H4 (cell line): ENCODE measurements at regions not wholly inside any gene's neighbourhood (a gene's known extent, or its start where the extent isn't known, plus 50 kb on each side); places are given as distances from the start of the nearest gene placed in this dataset.
"Not testable (repeated sequence)": the region's sequence is repeated elsewhere in the genome, so short reads cannot be mapped to it uniquely, and the experiment has no call there.

Source experiments
- DNase-seq: peaks from one replicate; pipeline ENCODE4 v3.0.0-alpha.2; 2015; ENCODE audit warnings: low spot score

DNA sequence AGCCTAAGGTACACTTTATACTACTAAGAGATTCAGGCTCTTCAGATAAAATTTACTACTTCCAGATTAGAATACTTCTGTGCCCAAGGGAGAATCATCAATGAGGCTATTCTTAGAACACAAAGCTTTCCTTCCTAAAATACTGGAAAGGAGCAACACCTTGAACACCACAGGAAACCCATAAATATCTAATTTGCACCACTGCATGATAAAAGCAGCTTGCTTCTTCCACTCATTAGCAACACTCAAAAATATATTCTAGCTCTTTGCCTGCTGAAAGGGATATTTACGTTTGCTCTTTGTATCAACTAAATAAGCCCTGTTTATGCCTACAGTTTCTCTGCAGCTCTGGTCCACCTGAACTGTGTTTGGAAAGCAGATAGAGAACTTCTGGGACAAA, 284.3 kb downstream of the RWDD3 start:
- DNase-seq = no peak

DNA sequence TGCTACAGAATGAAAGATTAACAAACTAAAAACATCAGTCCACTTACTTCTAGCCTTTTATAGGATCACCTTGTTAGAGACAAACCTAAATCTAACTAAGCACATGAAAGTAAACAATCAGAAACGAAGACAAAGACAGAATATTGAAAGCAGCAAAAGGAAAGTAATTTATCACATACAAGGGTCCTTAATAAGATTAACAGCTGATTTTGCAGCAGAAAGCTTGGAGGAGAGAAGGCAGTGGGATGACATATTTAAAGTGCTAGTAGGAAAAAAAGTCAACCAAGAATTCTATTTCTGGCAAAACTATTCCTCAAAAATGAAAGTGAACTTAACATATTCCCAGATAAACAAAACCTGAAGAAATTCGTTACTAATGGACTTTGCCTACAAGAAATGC, 286.4 kb downstream of the RWDD3 start:
- no peak for DNase-seq

DNA sequence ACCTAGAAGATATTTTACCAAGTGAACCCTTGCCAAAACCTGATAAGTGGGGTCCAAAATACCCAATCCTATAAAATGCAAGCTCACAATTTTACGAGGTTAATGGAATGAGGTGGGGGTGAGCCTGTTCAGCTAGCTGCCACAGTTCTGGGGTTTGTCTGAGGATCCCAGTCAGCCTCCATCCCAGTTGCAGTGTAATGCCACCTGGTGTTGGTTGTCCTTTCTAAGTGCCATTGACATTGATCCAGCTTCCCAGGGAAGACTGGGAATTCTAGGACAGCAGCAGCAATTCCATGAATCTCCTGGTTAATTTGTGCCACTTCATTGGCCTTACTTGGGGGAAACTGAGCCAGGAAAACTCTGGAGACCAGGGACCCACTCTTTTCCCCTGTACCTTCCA, 298.3 kb downstream of the RWDD3 start:
- DNase-seq = no peak

DNA sequence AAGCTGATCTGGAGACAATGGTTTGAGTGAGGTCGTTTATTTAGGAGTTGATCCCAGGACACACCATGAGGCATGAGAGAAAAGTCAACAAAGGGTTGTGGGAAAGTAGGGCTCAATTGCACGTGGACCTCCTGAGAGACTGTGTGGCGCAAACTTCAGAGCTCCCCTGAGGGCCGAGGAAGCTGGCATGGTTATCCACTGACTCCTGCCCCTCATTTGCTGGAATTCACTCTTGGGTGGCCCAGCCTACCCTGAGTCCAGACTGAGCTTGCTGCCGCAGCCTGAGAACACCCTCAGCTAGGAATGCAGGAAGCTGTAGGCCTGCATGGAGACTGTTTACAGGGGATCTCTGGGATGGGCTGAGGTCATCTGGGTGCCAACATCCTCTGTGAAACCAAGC, 301.0 kb downstream of the RWDD3 start:
- peak; percentile 1 for DNase-seq

DNA sequence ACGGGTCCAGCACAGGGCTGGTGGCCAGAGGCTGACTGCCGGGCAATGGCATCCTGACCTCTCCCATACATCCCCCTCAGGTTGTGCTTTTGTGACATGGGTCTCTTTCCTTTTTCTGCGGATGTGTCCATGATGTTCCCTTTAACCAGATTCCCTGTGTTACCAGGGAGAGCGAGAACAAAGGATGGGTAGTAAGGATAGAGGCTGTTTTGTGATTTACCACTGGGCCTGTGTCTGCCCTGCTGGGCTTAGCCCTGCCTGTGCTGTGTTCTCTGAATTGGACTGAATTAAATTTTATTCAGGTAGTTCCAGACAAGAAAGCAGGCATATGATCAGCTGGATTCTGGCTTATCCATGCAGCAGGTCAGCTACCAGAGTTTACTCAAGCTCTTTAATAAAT, 301.6 kb downstream of the RWDD3 start:
- DNase-seq = no peak

DNA sequence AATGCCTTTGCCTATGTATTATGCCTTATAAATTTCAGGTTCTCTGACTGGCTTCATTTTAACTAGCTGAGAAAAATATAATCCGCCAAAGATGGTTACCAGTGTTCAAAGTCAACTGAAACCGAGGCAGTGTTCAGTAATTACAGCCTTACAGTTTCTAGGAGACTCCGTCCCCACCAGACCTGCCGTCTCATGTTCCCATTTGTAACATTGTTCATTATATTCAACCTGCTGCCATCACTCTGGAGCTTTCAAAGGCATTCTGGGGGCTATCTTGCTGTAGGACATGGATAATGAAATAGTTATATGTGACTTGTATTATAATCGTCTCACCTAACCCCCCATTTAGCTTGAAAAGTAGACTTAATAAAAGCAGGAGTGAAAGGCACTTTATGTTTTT, 302.5 kb downstream of the RWDD3 start:
- DNase-seq = no peak

DNA sequence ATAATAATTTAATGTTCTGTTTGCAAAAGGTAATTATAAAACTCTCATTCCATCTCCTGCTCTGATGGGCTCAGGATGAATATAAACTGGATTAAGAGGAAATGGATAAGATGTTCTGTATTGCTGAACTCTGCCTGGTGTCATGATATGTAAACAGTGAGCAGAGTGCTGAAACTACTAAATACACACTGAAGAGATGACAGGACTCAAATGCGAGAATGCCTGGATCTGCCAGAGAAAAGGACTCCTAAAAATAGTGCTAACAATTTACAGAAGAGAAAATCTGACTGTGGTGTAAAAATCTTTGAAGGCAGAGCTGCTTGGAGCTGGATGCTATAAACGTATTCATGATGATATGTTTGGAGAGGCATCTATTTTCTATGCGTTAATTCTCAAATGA, 303.2 kb downstream of the RWDD3 start:
- no peak for DNase-seq

DNA sequence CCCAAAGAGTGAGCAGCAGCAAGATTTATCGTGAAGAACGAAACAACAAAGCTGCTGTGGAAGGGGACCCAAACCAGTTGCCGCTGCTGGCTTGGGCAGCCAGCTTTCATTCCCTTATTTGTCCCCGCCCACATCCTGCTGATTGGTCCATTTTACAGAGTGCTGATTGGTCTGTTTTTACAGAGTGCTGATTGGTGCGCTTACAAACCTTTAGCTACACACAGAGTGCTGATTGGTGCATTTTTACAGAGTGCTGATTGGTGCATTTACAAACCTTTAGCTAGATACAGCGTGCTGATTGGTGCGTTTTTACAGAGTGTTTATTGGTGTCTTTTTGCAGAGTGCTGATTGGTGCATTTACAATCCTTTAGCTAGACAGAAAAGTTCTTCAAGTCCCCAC, 304.2 kb downstream of the RWDD3 start:
- not testable (repeated sequence) for DNase-seq

DNA sequence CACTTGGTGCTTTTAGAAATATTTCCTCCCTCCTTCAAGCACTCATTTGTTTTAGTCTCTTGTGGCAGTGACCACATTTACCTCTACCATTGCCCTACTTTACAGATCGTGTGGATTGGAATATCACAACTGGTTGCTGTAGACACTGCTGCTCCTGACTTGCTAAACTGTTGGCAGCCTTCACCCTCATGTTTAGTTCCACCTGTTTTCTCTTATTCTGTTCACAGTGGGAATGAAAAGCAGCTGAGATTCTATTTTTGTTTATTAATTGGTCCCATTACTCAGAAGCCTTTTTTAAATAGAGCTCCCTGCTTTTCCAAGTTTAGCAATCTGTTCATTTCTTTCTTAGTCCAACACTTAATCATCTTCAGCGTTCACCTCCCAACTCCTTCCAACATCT, 308.9 kb downstream of the RWDD3 start:
- DNase-seq = no peak

DNA sequence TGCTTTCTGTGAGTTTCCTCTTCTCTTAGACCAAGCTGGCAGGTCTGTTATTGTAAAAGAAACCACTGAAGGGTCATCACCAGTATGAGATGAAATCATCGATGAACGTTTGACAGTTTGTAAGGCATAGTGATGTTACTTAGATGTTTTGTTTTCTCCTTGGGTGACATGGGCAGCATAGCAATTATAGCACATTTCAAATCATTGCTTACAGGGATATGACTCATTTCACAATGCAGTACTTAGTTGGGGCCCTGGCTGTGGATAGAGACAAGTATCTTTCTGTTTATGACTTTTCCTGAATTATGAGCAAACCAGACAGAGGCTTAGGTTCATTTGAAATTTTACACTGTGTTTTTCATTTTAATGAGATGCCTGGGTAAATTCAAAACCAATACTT, 313.0 kb downstream of the RWDD3 start:
- no peak for DNase-seq

DNA sequence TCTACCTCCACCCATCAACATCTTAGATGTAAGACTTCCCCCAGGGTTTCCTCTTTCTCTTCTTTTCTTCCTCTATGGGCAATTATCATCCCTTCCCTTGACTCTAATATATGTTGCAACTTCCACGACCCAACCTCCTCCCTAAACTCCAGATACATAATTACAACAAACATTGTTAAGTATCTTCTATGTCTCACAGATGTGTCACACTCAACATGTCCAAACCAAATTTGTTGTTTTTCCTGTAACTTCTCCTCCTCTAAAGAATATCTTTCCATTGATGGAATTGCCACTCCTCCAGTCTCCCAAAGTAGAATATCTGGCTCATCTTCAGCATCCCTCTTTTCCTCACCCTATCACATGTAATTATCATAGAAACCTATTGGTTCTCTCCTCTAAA, 314.2 kb downstream of the RWDD3 start:
- DNase-seq = no peak

DNA sequence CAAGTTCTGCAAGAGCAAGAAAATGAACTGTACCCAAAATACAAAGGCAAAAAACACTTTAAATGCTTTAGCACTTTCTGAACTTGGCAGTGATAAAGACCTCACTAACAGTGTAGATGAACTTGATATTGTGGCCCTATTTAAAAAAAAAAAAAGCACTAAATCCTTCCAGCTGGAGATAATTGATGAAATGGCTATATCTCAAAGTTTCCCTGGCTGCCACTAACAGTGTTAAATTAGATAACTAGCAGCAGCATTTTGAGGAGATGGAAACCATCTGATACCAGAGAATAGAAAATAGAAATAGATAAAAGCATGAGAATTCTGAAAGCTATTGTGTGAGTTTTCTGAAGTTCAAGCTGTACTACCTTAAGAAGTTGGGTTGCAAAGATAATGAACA, 317.2 kb downstream of the RWDD3 start:
- DNase-seq = no peak

DNA sequence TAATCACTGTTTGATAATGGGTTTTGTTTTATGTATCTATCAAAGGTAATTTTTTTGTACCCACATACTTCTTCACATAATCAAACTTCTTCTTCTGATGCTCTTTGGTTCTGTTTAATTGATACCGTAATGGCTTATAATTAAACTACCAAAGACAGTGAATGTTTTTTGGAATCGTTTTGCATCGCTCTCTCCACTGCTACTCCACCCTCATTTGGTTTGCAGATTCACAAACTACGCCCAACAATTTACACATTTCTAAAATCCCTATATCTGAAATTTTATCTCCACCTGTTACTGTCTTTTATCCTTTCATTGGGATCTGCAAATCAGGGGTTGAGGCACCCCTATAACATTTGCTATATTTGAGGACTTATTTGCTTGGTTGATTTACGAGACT, 319.6 kb downstream of the RWDD3 start:
- no peak for DNase-seq

DNA sequence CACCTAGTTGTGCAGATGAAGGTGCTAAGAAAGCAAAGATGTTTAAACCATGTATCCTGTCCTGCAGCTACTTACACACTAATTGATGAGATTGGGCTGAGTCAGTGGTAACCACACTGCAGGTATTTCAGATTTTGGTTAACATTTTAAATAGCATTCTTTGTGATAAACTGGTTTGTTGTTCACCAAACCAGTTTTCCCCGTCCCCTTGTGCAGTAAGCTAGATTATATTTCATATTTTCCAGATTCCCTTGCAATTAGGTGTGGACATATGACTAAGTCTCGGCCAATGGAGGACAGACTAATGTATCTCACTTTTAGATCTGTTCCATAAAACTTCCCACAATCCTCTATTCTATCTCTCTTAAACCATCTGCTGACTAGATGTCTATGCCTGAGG, 320.4 kb downstream of the RWDD3 start:
- DNase-seq = no peak

DNA sequence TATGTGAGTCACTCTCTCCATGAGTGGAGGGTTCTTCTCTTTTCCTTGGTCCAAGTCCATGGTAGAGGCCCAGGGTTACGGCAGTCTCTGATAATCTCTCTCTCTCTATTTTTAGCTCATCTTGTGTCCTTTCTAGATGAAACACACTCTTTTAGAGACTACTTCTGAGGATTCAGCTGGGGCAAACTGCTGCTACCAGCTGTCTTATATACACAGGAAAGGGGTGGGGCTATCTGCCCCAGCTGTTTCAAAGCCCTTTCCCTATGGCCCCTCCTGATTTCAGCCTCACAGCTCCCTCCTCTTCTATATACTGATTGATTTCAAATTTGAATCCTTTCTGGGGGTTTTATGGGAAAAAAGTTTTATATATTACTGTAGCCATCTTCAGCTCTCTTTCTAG, 324.8 kb downstream of the RWDD3 start:
- no peak for DNase-seq

DNA sequence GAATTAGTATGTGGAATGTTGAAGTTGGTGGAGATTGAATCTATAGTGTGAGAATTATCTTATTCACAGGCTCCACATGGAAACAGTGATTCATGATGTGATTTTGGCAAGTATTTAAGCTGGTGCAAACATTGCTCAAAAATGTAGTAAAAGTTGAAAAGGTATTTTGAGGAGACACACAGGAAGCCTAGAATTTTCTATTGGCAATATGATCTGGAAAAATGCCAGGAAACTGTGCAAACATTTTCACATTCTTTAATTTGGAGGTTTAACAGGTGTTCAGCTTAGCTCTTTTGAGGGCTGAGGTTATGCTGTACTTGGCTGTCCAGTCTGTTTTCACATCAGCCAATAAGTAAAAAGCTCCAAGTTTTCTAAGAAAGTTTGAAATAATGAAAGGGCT, 327.3 kb downstream of the RWDD3 start:
- no peak for DNase-seq

DNA sequence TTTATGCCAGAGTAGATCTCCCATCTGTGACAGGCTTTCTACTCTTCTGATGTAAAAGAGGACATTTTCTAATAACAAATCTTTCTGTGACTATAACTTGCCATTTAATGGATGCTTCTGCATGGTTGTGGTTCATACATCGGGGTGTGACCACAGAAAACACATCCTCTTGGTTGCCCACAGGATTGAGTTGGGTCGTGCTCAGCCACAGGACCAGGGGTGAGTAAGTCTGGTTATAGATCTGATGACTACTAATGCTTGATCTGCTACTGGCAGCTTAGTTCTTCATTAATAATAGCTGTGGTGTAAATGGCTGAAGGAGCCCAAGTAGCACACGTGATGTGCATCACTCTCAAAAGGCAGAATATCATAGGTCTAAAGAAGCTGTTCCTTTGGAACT, 328.2 kb downstream of the RWDD3 start:
- no peak for DNase-seq

DNA sequence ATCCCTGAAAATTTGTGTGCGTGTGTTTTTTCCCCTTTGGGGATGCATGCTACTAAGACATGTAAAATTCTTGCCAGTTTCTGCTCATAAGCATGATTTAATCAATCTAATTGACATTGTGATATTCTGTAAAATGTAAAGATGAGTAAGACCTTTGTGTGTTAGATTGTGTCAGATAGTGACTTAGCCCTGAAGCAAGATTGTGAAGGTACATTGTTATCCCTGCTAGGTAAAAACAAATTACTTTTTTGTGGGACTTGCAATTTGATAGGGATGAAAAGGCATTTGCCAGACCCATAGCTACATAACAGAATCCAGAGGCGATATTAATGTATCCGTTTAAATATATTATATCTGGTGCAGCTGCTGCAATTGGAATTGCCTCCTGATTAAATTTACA, 338.0 kb downstream of the RWDD3 start:
- DNase-seq = no peak

DNA sequence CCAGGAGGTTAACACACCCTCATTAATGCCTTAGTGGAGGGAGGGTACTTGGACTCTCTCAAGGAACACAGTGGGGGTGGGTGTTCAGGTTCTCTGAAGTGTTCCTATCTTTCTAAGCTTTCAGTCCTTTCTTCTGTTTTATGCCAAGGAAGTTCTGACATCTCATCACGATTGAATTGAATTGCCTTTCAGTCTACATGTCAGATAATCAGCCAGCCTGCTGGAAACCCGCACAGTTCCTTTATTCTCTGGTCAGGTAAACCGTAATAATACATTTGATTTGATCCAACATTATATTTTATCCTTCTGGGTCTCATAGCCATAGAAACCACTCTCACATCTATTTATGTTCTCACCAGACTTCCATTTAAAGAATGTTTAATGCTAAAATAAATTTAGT, 339.0 kb downstream of the RWDD3 start:
- DNase-seq = no peak

DNA sequence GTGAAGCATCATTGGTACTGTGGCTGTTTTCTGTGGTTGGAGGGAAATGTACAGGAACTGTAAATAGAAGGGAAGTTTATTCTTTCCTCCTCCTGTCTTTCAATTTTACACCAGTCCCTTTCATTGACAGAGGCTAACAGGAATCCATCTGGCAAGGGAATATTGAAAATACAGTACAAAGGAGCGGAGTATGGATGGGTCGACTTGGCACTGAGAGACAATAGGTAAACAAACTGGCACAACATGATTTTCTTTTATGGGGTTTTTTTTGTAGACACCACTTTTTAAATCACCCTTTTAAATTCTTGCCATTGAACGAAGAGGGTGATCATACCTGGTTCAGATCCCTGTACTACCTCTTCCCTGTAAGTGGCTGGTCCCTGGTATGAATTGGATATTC, 341.3 kb downstream of the RWDD3 start:
- no peak for DNase-seq

DNA sequence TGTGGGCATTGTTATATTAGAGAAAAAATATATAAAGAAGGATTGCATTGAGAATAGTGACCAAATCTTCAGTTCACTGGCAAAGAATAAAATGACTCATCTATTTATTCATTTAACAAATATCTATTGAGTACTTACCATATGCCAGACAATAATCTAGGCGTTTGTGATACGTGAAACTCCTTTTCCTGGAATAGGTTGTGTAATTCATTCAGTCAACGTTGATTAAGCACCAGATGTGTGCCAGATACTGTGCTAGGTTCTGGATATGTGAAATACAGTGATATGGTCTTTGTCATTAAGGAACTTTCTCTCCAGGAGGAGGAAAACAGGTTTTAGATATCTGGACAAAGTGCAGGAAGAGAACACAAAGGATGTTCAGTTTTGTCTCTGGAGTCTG, 344.5 kb downstream of the RWDD3 start:
- no peak for DNase-seq

DNA sequence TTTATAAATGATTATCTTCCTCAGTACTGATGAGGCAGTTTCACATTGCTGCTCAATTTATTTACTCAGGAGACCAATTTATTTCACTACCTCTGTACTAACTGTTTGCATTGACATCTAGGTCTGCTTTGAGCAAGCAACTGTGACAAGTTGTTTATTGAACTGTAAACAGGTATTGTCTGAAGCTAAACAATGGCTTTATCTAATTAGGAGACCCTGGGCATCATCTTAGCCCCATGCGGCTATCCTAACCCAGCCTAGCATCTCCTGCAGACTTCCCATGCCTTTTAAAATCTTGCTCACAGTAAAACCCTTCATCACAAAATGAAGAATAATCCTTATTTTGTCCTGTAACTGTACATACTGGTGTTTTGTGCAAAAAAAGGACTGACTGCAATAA, 348.2 kb downstream of the RWDD3 start:
- DNase-seq = no peak

DNA sequence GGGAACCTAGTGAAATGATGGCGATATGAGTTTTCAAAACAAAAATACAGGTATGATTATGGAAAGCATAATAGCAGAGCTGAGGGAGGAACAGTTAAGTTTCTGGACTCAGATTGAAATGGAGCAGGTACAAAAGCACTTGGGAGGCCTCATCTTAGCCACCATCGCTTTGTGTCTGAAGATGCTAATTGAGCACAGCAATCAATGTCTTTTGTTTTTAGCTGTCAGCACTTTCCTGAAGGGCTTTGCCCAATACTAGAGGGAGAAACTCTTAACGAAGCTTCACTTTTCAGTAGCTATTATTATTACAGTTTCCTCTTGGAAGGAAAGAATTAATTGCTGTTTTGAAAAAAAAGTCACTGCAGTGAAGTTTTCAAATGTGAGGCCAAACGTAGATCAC, 348.7 kb downstream of the RWDD3 start:
- DNase-seq = no peak

DNA sequence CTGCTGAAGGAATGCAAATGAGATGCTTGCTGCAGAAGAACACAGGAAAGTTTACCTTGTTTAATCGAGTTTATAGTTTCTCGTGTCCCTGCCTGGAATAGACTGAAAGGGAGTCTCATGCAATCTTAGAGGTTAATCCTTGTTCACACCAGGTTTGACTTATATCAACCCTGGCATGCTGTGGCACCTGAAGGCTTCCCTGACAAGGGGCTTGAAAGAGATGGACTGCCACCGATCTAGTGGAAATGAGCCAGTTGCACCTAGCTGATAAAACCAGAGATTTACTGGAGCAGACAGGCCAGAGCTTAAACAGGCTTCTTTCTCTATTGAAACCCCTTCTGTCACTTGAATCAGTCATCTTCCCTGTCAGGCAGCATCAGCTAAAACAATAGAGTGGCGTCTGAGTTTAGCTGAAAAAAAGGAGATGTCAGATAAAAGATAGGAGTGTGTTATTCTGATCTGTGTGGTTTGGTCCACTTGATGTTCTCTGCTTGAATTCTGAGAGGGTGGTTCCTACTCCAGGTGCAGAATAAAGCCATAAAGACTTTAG, 349.7 kb downstream of the RWDD3 start:
- DNase-seq = no peak

DNA sequence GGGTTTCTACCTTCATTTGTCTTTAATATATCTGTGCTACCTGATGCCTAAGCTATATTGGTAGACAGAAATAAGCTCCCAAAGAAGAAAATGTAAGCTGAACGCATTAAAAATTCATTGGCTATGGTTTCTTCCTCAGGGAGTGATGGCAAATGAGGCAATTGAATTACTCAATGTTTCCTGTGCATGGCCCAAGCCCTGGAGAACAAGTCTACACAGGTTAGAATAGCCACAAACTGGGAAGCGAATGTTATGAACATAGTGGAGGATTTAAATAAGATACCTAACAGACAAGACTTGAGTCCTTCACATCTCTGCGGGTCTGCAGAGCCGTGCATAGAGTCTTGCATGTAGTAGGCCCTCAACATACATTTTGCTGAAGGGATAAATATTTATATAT, 350.3 kb downstream of the RWDD3 start:
- no peak for DNase-seq
